ENCODE measurements at regions not wholly inside any gene's neighbourhood (a gene's known extent, or its start where the extent isn't known, plus 50 kb on each side); places are given as distances from the start of the nearest gene placed in this dataset.

GRCh38 chr2:216754336-216754735, 59.0 kb upstream of the IGFBP5 start:
- H3K4me2 ChIP-seq, result no peak overlapping the region
- H3K36me3 ChIP-seq (ENCODE audit: insufficient read depth), result no peaks in the 10 kb centered on the region
- ATAC-seq, result no peak
- no peak overlapping the region for H3K27ac ChIP-seq (ENCODE audit: low read depth)
- Mint-ChIP-seq H3K27me3 (ENCODE audit: insufficient read depth, low read depth, poor library complexity) (peaks cover 6% of the 10 kb centered on the region), H3K4me1 (peaks cover 3% of the 10 kb centered on the region; the same call in 1 of the 3 replicates), H3K4me3 (no peak overlapping the region), H3K36me3 (ENCODE audit: low read depth) (no peaks in the 10 kb centered on the region), H3K27ac (no peak overlapping the region), H3K9me3 (no peaks in the 10 kb centered on the region)
- H4K20me1 ChIP-seq (replicated peaks; ENCODE audit: insufficient read depth), result no peaks in the 10 kb centered on the region
- no peaks in the 10 kb centered on the region for H3K27me3 ChIP-seq (ENCODE audit: insufficient read depth)
- peaks cover 12% of the 10 kb centered on the region; the same call in 1 of the 2 replicates for H3K9me2 ChIP-seq (ENCODE audit: insufficient read depth)
- H3K79me2 ChIP-seq (replicated peaks; ENCODE audit: insufficient read depth), result no peaks in the 10 kb centered on the region
- no peak overlapping the region for H2AFZ ChIP-seq
- TF ChIP-seq ZNF462 (CRISPR knock-in tag; IDR thresholded peaks at IDR 0.05) (no peak), ZNF331 (CRISPR knock-in tag; IDR thresholded peaks at IDR 0.05; ENCODE audit: low read depth) (no peak), JUNB (IDR thresholded peaks at IDR 0.05; ENCODE audit: unreplicated experiment) (no peak), EZH2 (IDR thresholded peaks at IDR 0.05; ENCODE audit: low read depth, unreplicated experiment) (no peak), NANOG (IDR thresholded peaks at IDR 0.05; ENCODE audit: borderline replicate concordance) (no peak), CTCF (conservative IDR thresholded peaks at IDR 0.05; ENCODE audit: low read depth in 2 of 2) (no peak), POLR2AphosphoS5 (IDR thresholded peaks at IDR 0.05; ENCODE audit: low read depth) (no peak), ETS1 (IDR thresholded peaks at IDR 0.05) (no peak), ZNF114 (CRISPR knock-in tag; IDR thresholded peaks at IDR 0.05) (no peak), STAT1 (IDR thresholded peaks at IDR 0.05; ENCODE audit: unreplicated experiment) (no peak), EZH2phosphoT487 (IDR thresholded peaks at IDR 0.05; ENCODE audit: unreplicated experiment) (no peak)
- no peak for DNase-seq (ENCODE audit: low spot score)
- H3K4me1 ChIP-seq (ENCODE audit: insufficient read depth), result no peaks in the 10 kb centered on the region
- H3F3A ChIP-seq (replicated peaks; ENCODE audit: low read depth), result no peaks in the 10 kb centered on the region
- no peak overlapping the region for H3K4me3 ChIP-seq

Measured in GM23338 (cell line).